ENCODE measurements at regions not wholly inside any gene's neighbourhood (a gene's known extent, or its start where the extent isn't known, plus 50 kb on each side); places are given as distances from the start of the nearest gene placed in this dataset.

- TF ChIP-seq, protein P1, sequence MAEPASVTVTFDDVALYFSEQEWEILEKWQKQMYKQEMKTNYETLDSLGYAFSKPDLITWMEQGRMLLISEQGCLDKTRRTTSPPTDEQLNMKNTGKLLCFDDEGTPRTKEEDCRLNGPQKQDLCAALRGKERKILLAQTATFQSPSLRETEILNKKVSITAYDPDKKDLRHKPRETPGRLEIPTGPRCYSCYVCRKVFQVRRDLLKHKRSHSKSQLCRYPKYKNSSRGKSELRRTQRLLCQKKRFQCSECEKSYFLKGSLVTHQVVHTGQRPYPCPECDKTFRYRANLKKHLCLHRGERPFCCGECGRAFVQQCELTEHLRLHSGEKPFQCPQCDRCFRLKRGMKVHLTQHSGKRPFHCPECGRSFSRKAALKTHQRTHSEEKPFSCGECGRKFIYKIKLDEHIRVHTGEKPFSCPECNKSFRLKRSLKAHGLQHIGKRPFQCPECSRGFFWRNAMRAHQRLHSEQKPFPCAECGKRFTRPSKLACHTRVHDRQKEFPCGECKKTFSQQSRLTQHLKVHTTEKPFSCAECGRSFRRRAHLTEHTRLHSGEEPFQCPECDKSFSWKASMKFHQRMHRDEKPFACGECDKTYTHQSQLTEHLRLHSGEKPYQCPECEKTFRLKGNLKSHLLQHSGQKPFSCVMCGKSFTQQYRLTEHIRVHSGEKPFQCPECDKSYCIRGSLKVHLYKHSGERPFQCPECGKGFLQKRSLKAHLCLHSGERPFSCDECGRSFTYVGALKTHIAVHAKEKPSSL (CRISPR knock-in tag; conservative IDR thresholded peaks at IDR 0.05), result no peak
- TF ChIP-seq FOXJ3 (CRISPR knock-in tag; IDR thresholded peaks at IDR 0.05; ENCODE audit: borderline replicate concordance) (no peak), RORB (CRISPR knock-in tag; IDR thresholded peaks at IDR 0.05) (no peak), ZBTB43 (CRISPR knock-in tag; IDR thresholded peaks at IDR 0.05) (no peak), TEAD1 (CRISPR knock-in tag; IDR thresholded peaks at IDR 0.05) (no peak), E2F1 (CRISPR knock-in tag; IDR thresholded peaks at IDR 0.05) (no peak)
- TF ChIP-seq, protein P2, sequence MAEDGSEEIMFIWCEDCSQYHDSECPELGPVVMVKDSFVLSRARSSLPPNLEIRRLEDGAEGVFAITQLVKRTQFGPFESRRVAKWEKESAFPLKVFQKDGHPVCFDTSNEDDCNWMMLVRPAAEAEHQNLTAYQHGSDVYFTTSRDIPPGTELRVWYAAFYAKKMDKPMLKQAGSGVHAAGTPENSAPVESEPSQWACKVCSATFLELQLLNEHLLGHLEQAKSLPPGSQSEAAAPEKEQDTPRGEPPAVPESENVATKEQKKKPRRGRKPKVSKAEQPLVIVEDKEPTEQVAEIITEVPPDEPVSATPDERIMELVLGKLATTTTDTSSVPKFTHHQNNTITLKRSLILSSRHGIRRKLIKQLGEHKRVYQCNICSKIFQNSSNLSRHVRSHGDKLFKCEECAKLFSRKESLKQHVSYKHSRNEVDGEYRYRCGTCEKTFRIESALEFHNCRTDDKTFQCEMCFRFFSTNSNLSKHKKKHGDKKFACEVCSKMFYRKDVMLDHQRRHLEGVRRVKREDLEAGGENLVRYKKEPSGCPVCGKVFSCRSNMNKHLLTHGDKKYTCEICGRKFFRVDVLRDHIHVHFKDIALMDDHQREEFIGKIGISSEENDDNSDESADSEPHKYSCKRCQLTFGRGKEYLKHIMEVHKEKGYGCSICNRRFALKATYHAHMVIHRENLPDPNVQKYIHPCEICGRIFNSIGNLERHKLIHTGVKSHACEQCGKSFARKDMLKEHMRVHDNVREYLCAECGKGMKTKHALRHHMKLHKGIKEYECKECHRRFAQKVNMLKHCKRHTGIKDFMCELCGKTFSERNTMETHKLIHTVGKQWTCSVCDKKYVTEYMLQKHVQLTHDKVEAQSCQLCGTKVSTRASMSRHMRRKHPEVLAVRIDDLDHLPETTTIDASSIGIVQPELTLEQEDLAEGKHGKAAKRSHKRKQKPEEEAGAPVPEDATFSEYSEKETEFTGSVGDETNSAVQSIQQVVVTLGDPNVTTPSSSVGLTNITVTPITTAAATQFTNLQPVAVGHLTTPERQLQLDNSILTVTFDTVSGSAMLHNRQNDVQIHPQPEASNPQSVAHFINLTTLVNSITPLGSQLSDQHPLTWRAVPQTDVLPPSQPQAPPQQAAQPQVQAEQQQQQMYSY (CRISPR knock-in tag; IDR thresholded peaks at IDR 0.05), result no peak
- TF ChIP-seq, protein P3, sequence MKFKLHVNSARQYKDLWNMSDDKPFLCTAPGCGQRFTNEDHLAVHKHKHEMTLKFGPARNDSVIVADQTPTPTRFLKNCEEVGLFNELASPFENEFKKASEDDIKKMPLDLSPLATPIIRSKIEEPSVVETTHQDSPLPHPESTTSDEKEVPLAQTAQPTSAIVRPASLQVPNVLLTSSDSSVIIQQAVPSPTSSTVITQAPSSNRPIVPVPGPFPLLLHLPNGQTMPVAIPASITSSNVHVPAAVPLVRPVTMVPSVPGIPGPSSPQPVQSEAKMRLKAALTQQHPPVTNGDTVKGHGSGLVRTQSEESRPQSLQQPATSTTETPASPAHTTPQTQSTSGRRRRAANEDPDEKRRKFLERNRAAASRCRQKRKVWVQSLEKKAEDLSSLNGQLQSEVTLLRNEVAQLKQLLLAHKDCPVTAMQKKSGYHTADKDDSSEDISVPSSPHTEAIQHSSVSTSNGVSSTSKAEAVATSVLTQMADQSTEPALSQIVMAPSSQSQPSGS (CRISPR knock-in tag; IDR thresholded peaks at IDR 0.05; ENCODE audit: borderline replicate concordance, low read depth), result no peak
These were observed 620.3 kb upstream of the PCDH20 start (continued) for GRCh38 chr13:62035981-62036380.

DNA sequence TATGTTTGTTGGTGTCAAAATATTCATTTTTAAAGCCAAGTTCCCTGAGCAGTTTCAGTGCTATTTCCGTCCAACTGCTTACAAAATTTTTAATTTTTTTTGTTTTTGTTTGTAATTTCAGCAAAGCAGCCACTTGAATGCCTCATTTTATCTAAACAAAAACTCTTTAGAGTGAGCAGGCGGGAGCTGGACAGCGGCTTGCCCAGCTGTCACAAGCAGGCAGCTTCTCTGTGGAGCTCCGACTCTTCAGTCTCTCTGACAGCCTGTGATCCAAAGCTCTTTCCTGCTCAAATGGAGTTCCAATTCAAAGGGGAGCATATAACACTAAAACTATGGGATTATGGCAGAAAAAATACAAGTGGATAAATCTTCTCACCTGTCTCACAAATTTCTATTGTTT lies 618.3 kb upstream of the PCDH20 start:
- Mint-ChIP-seq H3K36me3 (no peaks in the 10 kb centered on the region), H3K27ac (no peak overlapping the region), H3K4me3 (no peak overlapping the region), H3K4me1 (no peaks in the 10 kb centered on the region), H3K27me3 (ENCODE audit: low read depth) (no peaks in the 10 kb centered on the region), H3K9me3 (no peaks in the 10 kb centered on the region)
- ChIA-PET POLR2A (interaction anchor here (0.7 kb wide), 1 partner anchor 335 kb away, joined by 3 read pairs; no protein-coding TSS in a partner anchor), CTCF (no interaction called here)
- no peak for ATAC-seq
- DNase-seq (ENCODE audit: low spot score), result no peak
- TF ChIP-seq ERG (CRISPR knock-in tag; IDR thresholded peaks at IDR 0.05), result no peak
- TF ChIP-seq, protein P4, sequence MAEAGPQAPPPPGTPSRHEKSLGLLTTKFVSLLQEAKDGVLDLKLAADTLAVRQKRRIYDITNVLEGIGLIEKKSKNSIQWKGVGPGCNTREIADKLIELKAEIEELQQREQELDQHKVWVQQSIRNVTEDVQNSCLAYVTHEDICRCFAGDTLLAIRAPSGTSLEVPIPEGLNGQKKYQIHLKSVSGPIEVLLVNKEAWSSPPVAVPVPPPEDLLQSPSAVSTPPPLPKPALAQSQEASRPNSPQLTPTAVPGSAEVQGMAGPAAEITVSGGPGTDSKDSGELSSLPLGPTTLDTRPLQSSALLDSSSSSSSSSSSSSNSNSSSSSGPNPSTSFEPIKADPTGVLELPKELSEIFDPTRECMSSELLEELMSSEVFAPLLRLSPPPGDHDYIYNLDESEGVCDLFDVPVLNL (CRISPR knock-in tag; IDR thresholded peaks at IDR 0.05; ENCODE audit: borderline replicate concordance, low read depth), result no peak
- TF ChIP-seq PRRX2 (CRISPR knock-in tag; IDR thresholded peaks at IDR 0.05), result no peak
- TF ChIP-seq E2F5 (CRISPR knock-in tag; IDR thresholded peaks at IDR 0.05), result no peak
- no peak for TF ChIP-seq FOXK1 (CRISPR knock-in tag; IDR thresholded peaks at IDR 0.05)
- no peak for TF ChIP-seq ZNF219 (CRISPR knock-in tag; IDR thresholded peaks at IDR 0.05; ENCODE audit: borderline replicate concordance)
- TF ChIP-seq, protein P5, sequence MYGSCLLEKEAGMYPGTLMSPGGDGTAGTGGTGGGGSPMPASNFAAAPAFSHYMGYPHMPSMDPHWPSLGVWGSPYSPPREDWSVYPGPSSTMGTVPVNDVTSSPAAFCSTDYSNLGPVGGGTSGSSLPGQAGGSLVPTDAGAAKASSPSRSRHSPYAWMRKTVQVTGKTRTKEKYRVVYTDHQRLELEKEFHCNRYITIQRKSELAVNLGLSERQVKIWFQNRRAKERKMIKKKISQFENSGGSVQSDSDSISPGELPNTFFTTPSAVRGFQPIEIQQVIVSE (CRISPR knock-in tag; IDR thresholded peaks at IDR 0.05; ENCODE audit: borderline replicate concordance), result no peak
- TF ChIP-seq TEAD4 (CRISPR knock-in tag; IDR thresholded peaks at IDR 0.05), result no peak
- TF ChIP-seq ESRRA (CRISPR knock-in tag; IDR thresholded peaks at IDR 0.05; ENCODE audit: borderline replicate concordance), result no peak
- TF ChIP-seq CREB1 (CRISPR knock-in tag; IDR thresholded peaks at IDR 0.05), result no peak
- no peak for TF ChIP-seq ZBTB43 (CRISPR knock-in tag; IDR thresholded peaks at IDR 0.05)
- no peak for TF ChIP-seq CREM (CRISPR knock-in tag; IDR thresholded peaks at IDR 0.05)
